CD4-positive, CD25-positive, alpha-beta regulatory T cell (primary cell): ENCODE measurements at regions not wholly inside any gene's neighbourhood (a gene's known extent, or its start where the extent isn't known, plus 50 kb on each side); places are given as distances from the start of the nearest gene placed in this dataset.

Experiments used
- ATAC-seq, 2 donors: fragments of 150-1000 bp; cut with Tn5 transposase; one replicate each; pipeline ENCODE4 v1.10.0; 2021; ENCODE audit warnings: low read depth in 2 of 2, moderate number of reproducible peaks in 2 of 2, moderate library complexity in 1 of 2
- DNase-seq, 3 donors: peaks; one replicate each; pipeline versions ENCODE4 v3.0.0 to v3.0.0-alpha.2; 2012 to 2022; ENCODE audit warnings: mixed read lengths in 1 of 3
- H3K27ac ChIP-seq: one replicate; pipeline ENCODE4 v1.7.0; 2013; ENCODE audit warnings: mild to moderate bottlenecking, low read length; ENCODE audit not compliant: insufficient read depth, poor library complexity, severe bottlenecking
- H3K27me3 ChIP-seq: one replicate; pipeline ENCODE4 v1.7.0; 2013; ENCODE audit warnings: low read length; ENCODE audit not compliant: control insufficient read depth, insufficient read depth
- H3K36me3 ChIP-seq: one replicate; pipeline ENCODE4 v1.7.0; 2013; ENCODE audit warnings: mild to moderate bottlenecking, low read length, moderate library complexity; ENCODE audit not compliant: control insufficient read depth, insufficient read depth
- H3K4me1 ChIP-seq: 2 replicates; pipeline ENCODE4 v1.7.0; 2013; ENCODE audit warnings: mild to moderate bottlenecking, low read length; ENCODE audit not compliant: insufficient read depth, control insufficient read depth, poor library complexity, severe bottlenecking
- H3K4me3 ChIP-seq: one replicate; pipeline ENCODE4 v1.7.0; 2013; ENCODE audit warnings: low read depth, mild to moderate bottlenecking, low read length, moderate library complexity
- H3K9me3 ChIP-seq, 2 experiments: 1 replicate in 1 of 2; 2 replicates in 1 of 2; pipeline ENCODE4 v1.7.0; 2013; ENCODE audit warnings: low read length in 2 of 2, mild to moderate bottlenecking in 1 of 2, moderate library complexity in 1 of 2; ENCODE audit not compliant: control insufficient read depth in 2 of 2
- H3K27ac Mint-ChIP-seq, 3 donors: one replicate each; pipeline ENCODE4 v1.8.0; 2020 to 2022; ENCODE audit warnings: mild to moderate bottlenecking in 3 of 3, mixed read lengths in 3 of 3, moderate library complexity in 2 of 3
- H3K27me3 Mint-ChIP-seq: one replicate; pipeline ENCODE4 v1.8.0; 2022; ENCODE audit warnings: mild to moderate bottlenecking, mixed read lengths
- H3K36me3 Mint-ChIP-seq: one replicate; pipeline ENCODE4 v1.8.0; 2020; ENCODE audit warnings: mixed read lengths
- H3K4me1 Mint-ChIP-seq, 4 donors: one replicate each; pipeline ENCODE4 v1.8.0; 2020 to 2022; ENCODE audit warnings: mixed read lengths in 4 of 4, mild to moderate bottlenecking in 1 of 4
- H3K4me3 Mint-ChIP-seq, 4 donors: one replicate each; pipeline ENCODE4 v1.8.0; 2020 to 2022; ENCODE audit warnings: mild to moderate bottlenecking in 4 of 4, mixed read lengths in 4 of 4, moderate library complexity in 3 of 4
- H3K9me3 Mint-ChIP-seq, 7 donors: one replicate each; pipeline ENCODE4 v1.8.0; 2020 to 2022; ENCODE audit warnings: mixed read lengths in 7 of 7, mild to moderate bottlenecking in 3 of 7, moderate library complexity in 2 of 7

DNA sequence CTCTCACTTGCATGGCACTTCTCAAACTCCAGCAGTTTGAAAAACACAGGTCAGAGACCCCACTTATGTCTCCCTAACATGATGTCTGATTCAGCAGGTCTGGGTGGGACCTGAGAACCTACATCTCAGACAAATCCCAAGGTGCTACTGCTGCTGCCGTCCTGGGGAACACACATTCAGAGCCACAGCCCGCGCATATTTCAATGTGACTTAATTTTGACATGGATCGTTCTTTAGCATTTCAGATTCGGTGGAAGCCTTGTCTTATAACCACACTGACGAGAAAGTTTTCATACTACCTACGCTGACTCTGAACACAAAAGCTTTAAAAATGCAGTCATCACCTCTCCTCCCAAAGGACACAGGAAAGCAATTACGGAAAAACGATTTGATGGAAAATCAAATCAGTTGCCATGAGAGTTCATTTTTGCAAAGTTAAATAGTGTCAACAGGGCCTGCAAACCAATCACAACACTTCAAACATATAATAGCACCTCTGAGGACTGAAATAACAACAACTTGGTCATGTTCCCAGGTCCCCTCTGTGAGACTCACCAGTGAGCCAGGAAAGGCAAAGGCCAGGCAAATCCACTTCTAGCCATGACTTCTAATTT is 132.6 kb downstream of the SHANK2 start:
- Mint-ChIP-seq H3K27ac (no peak overlapping the region), H3K4me1 (no peaks in the 10 kb centered on the region), H3K9me3 (peaks cover 0 to 9% (median 2%) of the 10 kb centered on the region in 7 donors), H3K27me3 (peaks cover 9% of the 10 kb centered on the region), H3K4me3 (no peak overlapping the region), H3K36me3 (no peaks in the 10 kb centered on the region)
- Histone ChIP-seq H3K9me3 (no peaks in the 10 kb centered on the region), H3K4me3 (no peak overlapping the region), H3K27me3 (no peaks in the 10 kb centered on the region), H3K4me1 (no peaks in the 10 kb centered on the region), H3K36me3 (no peaks in the 10 kb centered on the region), H3K27ac (no peak overlapping the region)
- no peak for ATAC-seq
- no peak for DNase-seq

DNA sequence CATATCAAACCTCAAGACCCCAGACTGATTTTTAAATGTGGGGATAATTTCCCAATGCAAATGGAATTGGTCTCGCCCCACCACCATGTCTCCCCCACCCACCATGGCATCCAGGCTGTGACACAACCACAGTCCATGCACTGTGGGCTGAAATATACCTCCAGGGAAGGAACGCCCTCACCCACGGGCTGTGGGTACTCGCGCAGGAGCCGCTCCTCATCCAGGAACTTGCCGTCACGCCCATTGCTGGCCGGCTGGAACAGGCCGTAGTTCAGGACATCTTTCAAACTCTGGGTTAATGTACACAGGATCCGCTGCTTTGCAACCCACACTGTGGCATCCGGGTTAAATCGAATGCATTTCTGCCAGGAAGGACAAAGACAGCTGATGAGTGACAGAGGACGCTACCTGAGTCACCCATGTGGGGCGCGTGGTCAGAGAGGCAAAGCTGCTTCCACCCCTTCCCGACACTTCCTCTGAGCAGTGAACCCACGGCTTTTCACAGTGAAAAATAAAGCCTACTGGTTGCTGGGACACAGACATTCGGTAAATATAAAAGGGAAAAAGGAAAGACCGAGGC is 133.6 kb downstream of the SHANK2 start:
- H3K4me3 ChIP-seq = no peak overlapping the region
- ATAC-seq = no peak
- Mint-ChIP-seq H3K9me3 (peaks cover 0 to 5% (median 0%) of the 10 kb centered on the region in 7 donors), H3K27ac (no peak overlapping the region), H3K4me1 (no peaks in the 10 kb centered on the region), H3K27me3 (peaks cover 9% of the 10 kb centered on the region), H3K36me3 (no peaks in the 10 kb centered on the region), H3K4me3 (no peak overlapping the region)
- no peaks in the 10 kb centered on the region for H3K4me1 ChIP-seq
- no peak overlapping the region for H3K27ac ChIP-seq
- H3K36me3 ChIP-seq = no peaks in the 10 kb centered on the region
- no peaks in the 10 kb centered on the region for H3K27me3 ChIP-seq
- DNase-seq = no peak
- no peaks in the 10 kb centered on the region for H3K9me3 ChIP-seq

DNA sequence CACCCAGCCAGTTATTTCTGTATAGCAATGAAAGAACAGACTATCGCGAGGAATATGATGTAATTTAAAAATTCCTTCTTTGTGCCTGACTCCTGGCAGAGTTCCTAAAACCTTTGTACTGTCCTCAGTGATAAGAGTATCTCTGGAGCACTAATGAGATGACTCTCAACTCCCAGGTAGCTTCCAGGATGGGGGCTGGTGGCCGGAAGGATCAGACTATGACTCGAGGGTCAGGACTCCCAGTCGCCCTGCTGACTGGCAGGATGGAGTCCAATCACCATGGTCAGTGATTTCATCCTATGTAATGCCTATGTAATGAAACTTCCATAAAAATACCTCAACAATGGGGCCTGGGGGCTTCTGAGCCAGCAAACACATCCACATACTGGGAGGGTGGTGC is 135.1 kb downstream of the SHANK2 start:
- Histone ChIP-seq H3K36me3 (no peaks in the 10 kb centered on the region), H3K27ac (no peak overlapping the region), H3K4me3 (no peak overlapping the region), H3K9me3 (no peaks in the 10 kb centered on the region), H3K27me3 (no peaks in the 10 kb centered on the region), H3K4me1 (no peaks in the 10 kb centered on the region)
- peaks cover 9% of the 10 kb centered on the region for H3K27me3 Mint-ChIP-seq
- no peaks in the 10 kb centered on the region for H3K4me1 Mint-ChIP-seq
- H3K9me3 Mint-ChIP-seq = peaks cover 0 to 2% (median 0%) of the 10 kb centered on the region in 7 donors
- H3K4me3 Mint-ChIP-seq = no peak overlapping the region
- H3K27ac Mint-ChIP-seq = no peak overlapping the region
- DNase-seq (no peak), ATAC-seq (no peak)
- H3K36me3 Mint-ChIP-seq = no peaks in the 10 kb centered on the region

DNA sequence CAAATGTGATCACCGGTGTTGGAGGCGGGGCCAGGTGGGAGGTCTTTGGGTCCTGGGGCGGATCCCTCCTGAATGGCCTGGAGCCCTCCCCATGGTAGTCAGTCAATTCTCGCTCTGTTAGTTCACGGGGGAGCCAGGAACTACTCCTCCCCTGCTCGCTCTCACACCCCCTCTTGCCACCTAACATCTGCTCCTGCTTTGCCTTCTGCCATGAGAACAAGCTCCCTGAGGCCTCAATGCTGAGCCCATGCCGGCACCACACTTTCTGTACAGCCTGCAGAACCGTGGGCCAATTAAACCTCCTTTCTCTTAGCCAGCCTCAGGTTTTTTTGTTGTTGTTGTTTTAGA is 135.7 kb downstream of the SHANK2 start:
- no peak for DNase-seq
- Mint-ChIP-seq H3K36me3 (no peaks in the 10 kb centered on the region), H3K4me1 (no peaks in the 10 kb centered on the region), H3K4me3 (no peak overlapping the region), H3K27me3 (peaks cover 9% of the 10 kb centered on the region), H3K9me3 (peaks cover 0 to 2% (median 0%) of the 10 kb centered on the region in 7 donors), H3K27ac (no peak overlapping the region)
- Histone ChIP-seq H3K27me3 (no peaks in the 10 kb centered on the region), H3K4me3 (no peak overlapping the region), H3K36me3 (no peaks in the 10 kb centered on the region), H3K4me1 (no peaks in the 10 kb centered on the region), H3K9me3 (no peaks in the 10 kb centered on the region), H3K27ac (no peak overlapping the region)
- no peak for ATAC-seq

GRCh38 chr11:71115770-71116692 is 136.3 kb downstream of the SHANK2 start:
- no peaks in the 10 kb centered on the region for H3K36me3 Mint-ChIP-seq
- H3K4me3 Mint-ChIP-seq = no peak overlapping the region
- H3K9me3 Mint-ChIP-seq = no peaks in the 10 kb centered on the region
- H3K27ac Mint-ChIP-seq = peak overlapping the region in 1 of 3 donors; percentile 79
- DNase-seq = no peak
- no peak overlapping the region for H3K4me3 ChIP-seq
- H3K27me3 Mint-ChIP-seq = peaks cover 9% of the 10 kb centered on the region
- ATAC-seq = no peak
- no peaks in the 10 kb centered on the region for H3K27me3 ChIP-seq
- no peaks in the 10 kb centered on the region for H3K4me1 Mint-ChIP-seq
- no peaks in the 10 kb centered on the region for H3K36me3 ChIP-seq
- no peaks in the 10 kb centered on the region for H3K4me1 ChIP-seq
- H3K9me3 ChIP-seq = no peaks in the 10 kb centered on the region
- no peak overlapping the region for H3K27ac ChIP-seq

DNA sequence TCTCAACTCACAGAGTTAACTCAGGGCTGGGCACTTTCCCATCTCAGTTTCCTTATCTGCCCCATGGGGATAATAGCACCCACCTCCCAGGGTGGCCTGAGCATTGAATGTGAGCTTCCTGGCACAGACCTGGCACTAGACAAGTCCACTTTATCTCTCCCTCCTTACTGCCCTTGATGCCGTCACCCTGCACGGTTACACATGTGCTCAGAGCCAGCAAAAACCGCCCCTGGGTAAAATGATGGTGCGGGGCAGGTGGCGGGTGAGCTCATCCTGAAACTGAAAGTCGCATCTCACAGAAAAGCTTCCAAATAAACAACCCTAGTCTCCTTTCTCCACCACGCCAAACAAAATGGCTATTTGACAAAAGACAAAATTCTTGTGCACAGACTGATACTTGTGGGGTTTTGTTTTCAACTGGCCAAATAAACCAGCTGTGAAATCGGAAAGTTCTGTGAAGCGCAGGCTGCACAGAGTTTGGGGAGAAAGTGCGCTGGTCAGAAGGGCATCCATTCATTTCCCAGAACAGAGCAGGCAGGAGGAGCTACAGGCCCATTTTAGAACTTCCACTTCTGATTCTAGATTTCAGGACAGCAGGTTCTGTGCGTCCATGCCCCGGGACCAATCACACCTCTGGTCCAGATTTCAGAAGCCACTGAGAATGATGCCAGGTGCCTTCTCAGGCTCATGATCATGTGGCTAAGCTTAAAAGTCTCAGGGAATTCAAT is 138.1 kb downstream of the SHANK2 start:
- no peaks in the 10 kb centered on the region for H3K36me3 Mint-ChIP-seq
- ATAC-seq (no peak), DNase-seq (no peak)
- Histone ChIP-seq H3K36me3 (no peaks in the 10 kb centered on the region), H3K4me3 (no peak overlapping the region), H3K4me1 (no peaks in the 10 kb centered on the region), H3K9me3 (no peaks in the 10 kb centered on the region), H3K27me3 (no peaks in the 10 kb centered on the region), H3K27ac (no peak overlapping the region)
- no peak overlapping the region for H3K4me3 Mint-ChIP-seq
- H3K27me3 Mint-ChIP-seq = peaks cover 9% of the 10 kb centered on the region
- H3K27ac Mint-ChIP-seq = no peak overlapping the region
- no peaks in the 10 kb centered on the region for H3K9me3 Mint-ChIP-seq
- no peaks in the 10 kb centered on the region for H3K4me1 Mint-ChIP-seq

DNA sequence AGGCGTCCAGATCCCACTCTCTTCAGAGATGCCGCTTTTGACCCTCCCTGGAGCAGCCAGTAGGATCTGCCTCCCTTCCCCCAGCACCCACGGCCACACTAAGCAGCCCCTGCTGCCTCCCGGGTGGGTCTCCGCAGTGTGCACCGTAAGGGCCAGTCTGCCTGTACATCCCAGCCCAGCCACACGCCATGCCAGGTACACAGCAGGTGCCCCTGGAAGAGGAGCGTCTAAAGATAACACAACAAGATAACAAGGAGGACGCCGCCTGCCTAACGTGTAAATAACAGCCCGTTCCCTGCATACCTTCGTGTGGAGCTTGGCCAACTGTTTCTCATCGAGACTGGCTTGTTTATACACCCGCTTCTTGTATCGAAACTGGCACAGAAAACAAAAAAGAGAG is 139.4 kb downstream of the SHANK2 start:
- Histone ChIP-seq H3K36me3 (no peaks in the 10 kb centered on the region), H3K27me3 (no peaks in the 10 kb centered on the region), H3K9me3 (no peaks in the 10 kb centered on the region), H3K4me3 (no peak overlapping the region), H3K4me1 (no peaks in the 10 kb centered on the region), H3K27ac (no peak overlapping the region)
- H3K27me3 Mint-ChIP-seq = peaks cover 4% of the 10 kb centered on the region
- no peaks in the 10 kb centered on the region for H3K4me1 Mint-ChIP-seq
- no peak for DNase-seq
- H3K9me3 Mint-ChIP-seq = no peaks in the 10 kb centered on the region
- H3K27ac Mint-ChIP-seq = no peak overlapping the region
- no peaks in the 10 kb centered on the region for H3K36me3 Mint-ChIP-seq
- no peak overlapping the region for H3K4me3 Mint-ChIP-seq
- ATAC-seq = no peak
